GM18861 (cell line): ENCODE measurements at regions not wholly inside any gene's neighbourhood (a gene's known extent, or its start where the extent isn't known, plus 50 kb on each side); places are given as distances from the start of the nearest gene placed in this dataset.
"Not testable (repeated sequence)": the region's sequence is repeated elsewhere in the genome, so short reads cannot be mapped to it uniquely, and the experiment has no call there.

Experiments used
- ATAC-seq: cut with Tn5 transposase; IDR thresholded peaks from one replicate; pipeline ENCODE4 v1.9.1; 2021; ENCODE audit not compliant: unreplicated experiment

DNA sequence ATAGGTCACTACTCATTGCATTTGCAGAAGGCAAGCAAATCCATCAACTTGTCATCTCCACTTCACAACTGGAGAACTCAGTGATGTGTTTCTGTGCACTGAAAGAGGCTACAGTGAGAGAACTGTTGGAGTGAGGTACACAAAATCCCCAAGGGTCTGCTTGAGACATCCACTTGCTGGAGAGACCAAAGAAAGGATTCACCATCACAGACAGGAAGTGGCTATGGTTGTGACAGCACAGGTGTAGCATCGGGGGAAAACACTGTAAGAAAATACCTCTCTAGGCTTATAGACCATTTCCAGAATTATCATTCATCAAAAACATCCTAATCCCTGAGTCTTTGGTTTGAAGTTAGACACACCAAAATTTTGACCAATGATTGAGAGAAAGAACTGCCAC, 201.3 kb upstream of the OR4E1 start:
- ATAC-seq: no peak

- no peak for ATAC-seq
Observed at GRCh38 chr14:21874167-21874566, 200.5 kb upstream of the OR4E1 start.

GRCh38 chr14:21868442-21869046, 194.9 kb upstream of the OR4E1 start:
- peak; percentile 86 for ATAC-seq

DNA sequence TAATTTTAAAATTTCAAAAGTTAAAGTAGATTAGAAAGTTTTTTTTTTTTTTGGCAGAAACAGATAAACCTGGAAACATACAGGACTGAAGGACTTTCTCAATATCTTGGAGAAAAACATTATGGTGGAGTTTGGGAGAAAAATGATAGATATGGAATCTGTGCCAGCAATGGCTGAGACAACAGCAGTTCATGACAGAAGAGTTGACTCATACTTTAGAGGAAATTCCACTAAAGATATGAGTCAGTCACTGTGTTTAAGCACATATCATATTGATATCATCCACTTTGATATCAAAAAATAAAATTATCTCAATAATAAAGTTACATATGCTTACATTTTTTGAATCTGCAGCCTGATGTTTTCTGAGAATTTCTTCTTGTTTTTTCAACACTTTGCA, 193.9 kb upstream of the OR4E1 start:
- ATAC-seq: no peak

DNA sequence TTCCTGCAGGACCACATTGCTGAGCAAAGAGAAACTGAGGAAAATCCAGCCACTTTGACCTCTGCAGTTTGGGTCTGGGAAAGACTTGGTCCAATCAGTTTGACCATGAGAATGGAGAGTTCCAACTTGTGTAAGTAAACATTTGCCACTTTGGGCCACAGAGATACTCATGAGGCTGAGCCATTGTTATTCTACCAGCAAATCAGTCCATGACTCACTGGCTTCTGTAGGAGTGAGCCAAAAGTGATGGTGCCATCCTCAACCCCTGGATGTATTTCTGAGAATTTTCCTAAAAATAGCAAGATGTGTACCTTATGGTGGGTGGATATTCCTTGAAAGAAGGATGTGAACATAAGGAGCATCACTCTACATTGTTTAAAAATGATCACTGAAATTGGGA, 192.9 kb upstream of the OR4E1 start:
- ATAC-seq: no peak

DNA sequence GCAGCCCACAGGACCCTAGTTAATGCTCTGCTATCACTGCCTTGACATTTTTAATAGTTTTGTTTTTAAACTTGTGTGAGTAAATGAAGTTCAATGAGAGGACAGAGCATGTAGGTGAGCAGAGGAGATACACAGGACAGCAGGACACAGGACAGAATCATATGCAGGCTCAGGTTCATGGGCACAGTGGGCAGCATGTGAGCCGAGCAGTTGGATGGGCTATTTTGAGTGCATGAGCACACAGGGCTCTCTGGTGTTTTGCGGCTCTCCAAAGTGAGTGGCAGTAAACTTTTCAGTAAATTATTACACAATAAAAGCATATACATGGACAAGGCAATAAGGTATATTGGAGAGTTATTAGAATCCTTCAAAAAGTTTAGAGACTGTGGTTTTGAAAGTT, 189.7 kb upstream of the OR4E1 start:
- ATAC-seq: no peak

DNA sequence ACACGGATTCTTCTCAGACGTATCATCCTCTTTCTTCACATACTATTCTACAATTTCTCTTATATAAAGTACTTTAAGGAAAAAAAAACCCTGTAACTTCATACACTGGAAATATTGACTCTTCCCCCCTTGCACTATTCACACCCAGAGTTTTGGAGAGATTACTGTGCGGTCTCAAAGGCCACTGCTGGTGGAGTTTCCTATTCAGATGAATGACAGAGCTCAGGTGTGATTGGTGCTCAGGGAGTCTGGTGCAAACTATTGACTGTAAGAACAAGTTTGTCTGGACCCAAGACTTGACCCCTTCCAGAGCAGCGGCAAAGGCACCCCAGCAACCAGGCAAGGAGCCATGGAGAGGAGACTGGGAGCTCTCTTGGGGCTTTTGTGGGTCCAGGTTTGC, 187.5 kb upstream of the OR4E1 start:
- no peak for ATAC-seq

DNA sequence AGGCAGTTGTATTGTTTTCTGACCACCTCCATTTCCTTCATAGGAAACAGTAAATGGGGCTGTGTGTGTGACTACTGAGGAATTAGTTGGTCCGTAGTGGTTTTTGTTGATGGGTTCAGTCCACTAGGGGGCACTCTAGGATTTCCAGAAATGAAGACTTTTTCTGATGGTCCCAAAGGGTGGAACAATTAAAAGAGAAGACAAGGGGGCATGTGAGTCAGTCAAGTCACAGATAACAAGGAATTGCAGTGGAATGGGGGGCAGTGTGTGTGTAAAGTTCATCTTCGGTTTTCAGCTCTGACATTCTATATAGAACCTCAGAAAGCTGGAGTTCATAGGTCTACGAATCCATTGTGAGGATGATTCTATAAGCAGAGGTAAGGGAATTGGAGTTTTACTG, 186.6 kb upstream of the OR4E1 start:
- ATAC-seq: no peak

GRCh38 chr14:21852775-21853174, 179.2 kb upstream of the OR4E1 start:
- no peak for ATAC-seq

DNA sequence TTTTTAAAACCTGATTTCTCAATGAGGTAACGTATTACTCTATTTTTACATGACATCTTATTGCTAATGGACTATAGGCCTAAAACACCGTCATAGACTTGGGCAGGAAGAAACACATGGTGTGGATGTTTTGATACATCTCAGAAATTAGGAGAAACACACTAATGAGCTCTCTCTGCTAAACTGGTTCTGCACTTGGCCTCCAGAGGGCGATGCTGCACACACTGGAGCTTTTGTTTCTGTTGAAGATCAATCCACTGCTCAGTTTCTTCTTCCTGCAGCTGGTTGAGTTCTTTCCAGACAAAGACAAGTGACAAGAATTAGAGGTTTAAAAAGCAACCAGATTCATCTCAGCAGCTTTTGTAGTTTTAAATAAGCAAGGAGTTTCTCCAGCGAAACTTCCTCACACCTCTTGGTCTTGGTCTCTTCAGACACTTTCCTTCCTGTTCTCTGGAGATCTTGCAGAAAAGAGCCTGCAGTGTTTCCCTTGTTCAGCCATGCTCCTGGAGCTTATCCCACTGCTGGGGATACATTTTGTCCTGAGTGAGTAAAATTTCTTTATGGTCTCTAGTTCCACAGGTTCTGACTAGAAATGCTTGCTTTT, 178.5 kb upstream of the OR4E1 start:
- ATAC-seq: no peak

DNA sequence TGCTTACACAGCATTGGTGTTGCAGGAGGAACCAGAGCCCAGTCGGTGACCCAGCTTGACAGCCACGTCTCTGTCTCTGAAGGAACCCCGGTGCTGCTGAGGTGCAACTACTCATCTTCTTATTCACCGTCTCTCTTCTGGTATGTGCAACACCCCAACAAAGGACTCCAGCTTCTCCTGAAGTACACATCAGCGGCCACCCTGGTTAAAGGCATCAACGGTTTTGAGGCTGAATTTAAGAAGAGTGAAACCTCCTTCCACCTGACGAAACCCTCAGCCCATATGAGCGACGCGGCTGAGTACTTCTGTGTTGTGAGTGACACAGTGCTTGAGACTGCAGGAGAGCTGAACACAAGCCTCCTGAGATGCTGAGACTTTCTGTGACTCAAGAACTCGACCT, 173.3 kb upstream of the OR4E1 start:
- not testable (repeated sequence) for ATAC-seq

- no peak for ATAC-seq
Observed at GRCh38 chr14:21846227-21846885, 172.7 kb upstream of the OR4E1 start.

DNA sequence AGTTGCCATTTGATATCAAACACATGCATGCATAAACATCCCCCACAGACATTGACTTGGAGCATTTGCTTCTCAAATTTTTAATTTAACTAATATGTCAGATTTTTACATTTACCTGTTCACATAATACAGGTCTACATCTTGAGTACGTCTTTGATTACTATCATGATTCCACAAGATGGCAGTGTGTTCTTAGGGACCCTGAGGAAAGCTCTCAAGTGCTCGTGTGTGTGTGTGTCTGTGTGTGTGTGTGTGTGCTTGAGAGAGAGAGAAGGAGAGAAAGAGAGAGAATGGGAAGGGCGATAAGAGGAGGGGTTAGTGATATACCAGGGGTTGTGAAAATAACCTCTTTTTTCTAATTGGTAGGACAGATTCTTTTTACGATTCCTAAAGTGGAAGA, 167.1 kb upstream of the OR4E1 start:
- ATAC-seq: no peak

DNA sequence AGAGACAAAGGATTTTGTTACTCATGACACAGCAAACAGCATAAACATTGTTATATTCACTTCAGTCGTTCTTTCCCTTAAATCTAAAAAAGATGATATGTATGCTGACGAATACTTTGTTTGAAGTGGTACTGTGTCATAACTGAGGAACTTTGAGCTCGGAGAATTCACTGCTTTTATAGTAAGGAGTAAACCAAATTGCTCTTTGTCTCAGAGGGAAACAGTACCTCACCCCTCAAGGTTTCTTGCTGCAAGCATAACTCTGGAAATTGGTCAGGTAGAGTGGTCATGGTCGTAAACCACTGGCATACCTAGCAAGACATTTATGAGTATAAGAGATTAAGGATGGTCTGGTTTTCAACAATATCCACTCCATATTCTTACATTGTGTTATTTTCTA, 160.2 kb upstream of the OR4E1 start:
- no peak for ATAC-seq

GRCh38 chr14:21825845-21826244, 152.2 kb upstream of the OR4E1 start:
- ATAC-seq: no peak

DNA sequence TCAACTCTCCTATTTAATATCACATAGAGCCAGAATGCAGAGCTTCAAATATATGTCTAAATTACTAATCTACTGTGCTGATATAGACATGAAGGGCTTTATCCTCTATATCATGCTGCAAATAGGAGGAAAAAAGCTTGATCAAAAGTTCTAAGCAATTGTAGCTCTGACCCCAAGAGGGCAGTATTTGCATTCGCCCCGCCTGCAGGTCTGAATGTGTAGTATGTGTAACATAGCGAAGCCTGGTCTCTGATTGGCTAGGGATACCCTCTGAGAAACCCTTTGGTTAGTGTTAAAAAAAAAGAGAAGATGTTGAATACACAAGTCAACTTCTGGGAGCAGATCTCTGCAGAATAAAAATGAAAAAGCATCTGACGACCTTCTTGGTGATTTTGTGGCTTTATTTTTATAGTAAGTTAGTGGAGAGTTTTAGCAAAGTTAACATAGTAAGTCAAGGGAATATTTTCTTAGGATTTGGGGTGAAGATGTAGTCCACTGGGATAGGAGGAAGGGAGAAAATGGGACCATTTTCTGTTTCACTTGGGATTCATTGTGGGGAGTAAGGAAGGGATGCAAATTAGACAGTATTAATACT, 151.6 kb upstream of the OR4E1 start:
- ATAC-seq: no peak

GRCh38 chr14:21822109-21822508, 148.5 kb upstream of the OR4E1 start:
- ATAC-seq: no peak

DNA sequence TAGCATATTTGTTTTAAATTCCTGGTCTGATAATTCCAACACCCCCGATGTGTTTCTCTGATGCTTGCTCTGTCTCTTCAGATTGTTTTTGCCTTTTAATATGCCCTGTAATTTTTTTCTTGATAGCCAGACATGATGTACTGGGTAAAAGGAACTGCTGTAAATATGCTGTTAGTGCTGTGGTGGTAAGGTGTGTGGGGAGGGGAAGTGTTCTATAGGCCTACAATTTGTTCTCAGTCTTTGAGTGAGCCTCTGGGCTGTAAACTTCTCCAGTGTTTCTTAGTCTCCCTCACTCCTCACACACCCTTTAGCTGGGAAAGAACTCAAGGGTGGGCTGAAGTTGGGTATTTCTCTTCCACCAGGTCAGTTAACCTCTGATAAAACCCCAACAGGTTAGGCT, 147.0 kb upstream of the OR4E1 start:
- ATAC-seq: no peak

DNA sequence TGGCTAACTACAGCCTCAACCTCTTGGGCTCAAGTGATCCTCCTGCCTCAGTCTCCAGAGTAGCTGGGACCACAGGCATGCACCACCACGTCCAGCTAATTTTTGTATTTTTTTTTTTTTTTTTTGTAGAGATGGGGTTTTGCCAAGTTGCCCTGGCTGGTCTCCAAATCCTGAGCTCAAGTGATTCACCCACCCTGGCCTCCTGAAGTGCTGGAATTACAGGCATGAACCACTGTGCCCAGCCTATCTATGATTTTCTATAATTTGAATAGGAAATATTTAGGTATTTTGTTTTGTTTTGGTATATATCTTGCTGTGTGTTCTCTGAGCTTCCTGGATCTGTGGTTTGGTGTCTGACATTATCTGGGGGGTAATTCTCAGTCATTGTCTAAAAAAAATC, 146.3 kb upstream of the OR4E1 start:
- ATAC-seq: not testable (repeated sequence)

DNA sequence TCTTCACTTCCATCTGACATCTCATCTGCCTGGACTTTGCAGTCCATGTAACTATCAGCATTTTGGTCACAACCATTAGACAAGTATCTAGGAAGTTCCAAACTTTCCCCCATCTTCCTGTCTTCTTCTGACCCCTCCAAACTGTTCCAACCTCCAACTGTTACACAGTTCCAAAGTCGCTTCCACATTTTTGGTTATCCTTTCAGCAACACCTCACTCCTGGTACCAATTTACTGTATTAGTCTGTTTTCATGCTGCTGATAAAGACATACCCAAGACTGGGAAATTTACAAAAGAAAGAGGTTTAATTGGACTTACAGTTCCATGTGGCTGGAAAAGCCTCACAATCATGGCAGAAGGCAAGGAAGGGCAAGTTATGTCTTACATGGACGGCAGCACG, 143.4 kb upstream of the OR4E1 start:
- ATAC-seq: not testable (repeated sequence)

GRCh38 chr14:21807975-21808374, 134.4 kb upstream of the OR4E1 start:
- ATAC-seq: no peak

GRCh38 chr14:21804981-21805380, 131.4 kb upstream of the OR4E1 start:
- ATAC-seq: no peak
